PC-3 (cell line): ENCODE measurements at regions not wholly inside any gene's neighbourhood (a gene's known extent, or its start where the extent isn't known, plus 50 kb on each side); places are given as distances from the start of the nearest gene placed in this dataset.

ENCODE experiments used
- CTCF ChIP-seq: fragments of 300-600 bp; sonication (generic); conservative IDR thresholded peaks from 2 replicates; pipeline ENCODE4 v1.5.1; 2017; ENCODE audit warnings: antibody characterized with exemption, low read depth, mild to moderate bottlenecking, low read length
- EZH2 ChIP-seq: fragments of 300-600 bp; sonication (generic); IDR thresholded peaks from one replicate; pipeline ENCODE4 v1.6.1; 2017; ENCODE audit warnings: antibody characterized with exemption, mild to moderate bottlenecking, low read length; ENCODE audit not compliant: unreplicated experiment

GRCh38 chr10:29057822-29058331, 231.0 kb upstream of the LYZL1 start:
- TF ChIP-seq CTCF (no peak), EZH2 (no peak)
